ENCODE measurements at regions not wholly inside any gene's neighbourhood (a gene's known extent, or its start where the extent isn't known, plus 50 kb on each side); places are given as distances from the start of the nearest gene placed in this dataset.

DNA sequence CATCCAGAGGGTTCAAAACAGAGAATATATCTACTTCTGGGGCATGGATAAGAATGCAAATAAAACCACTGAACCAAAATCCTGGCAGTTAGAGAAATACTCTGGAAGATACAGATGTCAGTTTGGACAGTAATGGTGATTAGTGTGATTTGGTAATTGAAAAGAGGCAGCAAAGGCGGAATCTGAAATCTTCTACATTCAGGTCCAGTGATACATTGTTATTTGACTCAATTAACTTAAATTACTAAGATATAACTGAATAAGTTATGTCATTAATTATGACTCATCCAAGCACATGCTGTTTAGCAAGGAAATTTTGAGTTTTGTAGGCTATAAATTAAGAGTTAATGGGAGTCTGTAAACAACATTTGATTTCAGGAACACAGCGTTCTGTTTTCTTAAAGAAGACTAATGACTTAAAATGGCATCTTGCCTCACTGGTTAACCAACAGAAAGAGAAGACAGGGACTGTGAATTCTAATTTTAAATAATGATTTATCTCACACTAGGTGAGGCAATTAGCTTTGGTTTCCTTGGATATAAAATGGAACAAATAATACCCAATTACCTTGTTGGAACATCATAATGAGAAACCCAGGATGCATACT lies 937.1 kb downstream of the PDHA2 start:
- no peak for ATAC-seq
- H3K4me1 ChIP-seq (ENCODE audit: control insufficient read depth, insufficient read depth, low read length) = no peaks in the 10 kb centered on the region
- CTCF ChIA-PET = no interaction called here

DNA sequence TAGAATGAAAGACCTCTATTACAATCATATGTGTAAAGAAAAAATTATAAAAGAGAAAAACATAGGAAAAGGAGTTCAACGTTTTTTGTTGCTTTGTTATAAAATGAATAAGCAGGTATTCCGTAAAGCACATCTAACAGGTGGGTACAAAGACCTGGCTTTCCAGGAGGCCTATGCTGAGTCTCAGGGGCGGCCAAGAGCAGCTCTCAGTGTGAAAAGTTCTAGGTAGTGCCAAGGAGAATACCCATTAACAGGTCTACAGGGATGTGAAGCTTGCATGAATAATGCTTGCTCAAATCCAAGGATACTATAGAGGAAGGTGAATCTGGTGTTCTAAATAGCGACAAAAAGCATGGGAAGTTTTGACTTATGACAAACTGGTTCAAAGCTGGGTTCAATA lies 944.4 kb downstream of the PDHA2 start:
- ATAC-seq = no peak

More for the DNA sequence above, 937.1 kb downstream of the PDHA2 start:
- in situ Hi-C loops (cut with HindIII; ENCODE audit: low pct_unique_long_range_greater_than_20kb, low sequenced_read_pairs) (no loop called here), intact Hi-C loops (cut with micrococcal nuclease; ENCODE audit: unreplicated experiment) (no loop called here)
- BruUV-seq (replicated peaks) = no TSS peak
- Histone ChIP-seq H3K27ac (ENCODE audit: low read length) (no peak overlapping the region), H3K36me3 (ENCODE audit: control insufficient read depth, insufficient read depth, low read length) (no peaks in the 10 kb centered on the region), H3K4me3 (ENCODE audit: low read depth in 2 of 2, low read length in 2 of 2) (no peak overlapping the region), H3K27me3 (ENCODE audit: control insufficient read depth, insufficient read depth, low read length) (no peaks in the 10 kb centered on the region), H3K9me3 (ENCODE audit: control insufficient read depth, insufficient read depth, low read depth, low read length) (no peaks in the 10 kb centered on the region)
- TF ChIP-seq TCF7L2 (IDR thresholded peaks at IDR 0.05; ENCODE audit: low read depth, low read length) (no peak), SIN3A (IDR thresholded peaks at IDR 0.05; ENCODE audit: borderline replicate concordance, insufficient read depth, low read depth, low read length) (no peak), POLR2AphosphoS5 (IDR thresholded peaks at IDR 0.05; ENCODE audit: low read depth, low read length) (no peak)
- TF ChIP-seq, protein P1, sequence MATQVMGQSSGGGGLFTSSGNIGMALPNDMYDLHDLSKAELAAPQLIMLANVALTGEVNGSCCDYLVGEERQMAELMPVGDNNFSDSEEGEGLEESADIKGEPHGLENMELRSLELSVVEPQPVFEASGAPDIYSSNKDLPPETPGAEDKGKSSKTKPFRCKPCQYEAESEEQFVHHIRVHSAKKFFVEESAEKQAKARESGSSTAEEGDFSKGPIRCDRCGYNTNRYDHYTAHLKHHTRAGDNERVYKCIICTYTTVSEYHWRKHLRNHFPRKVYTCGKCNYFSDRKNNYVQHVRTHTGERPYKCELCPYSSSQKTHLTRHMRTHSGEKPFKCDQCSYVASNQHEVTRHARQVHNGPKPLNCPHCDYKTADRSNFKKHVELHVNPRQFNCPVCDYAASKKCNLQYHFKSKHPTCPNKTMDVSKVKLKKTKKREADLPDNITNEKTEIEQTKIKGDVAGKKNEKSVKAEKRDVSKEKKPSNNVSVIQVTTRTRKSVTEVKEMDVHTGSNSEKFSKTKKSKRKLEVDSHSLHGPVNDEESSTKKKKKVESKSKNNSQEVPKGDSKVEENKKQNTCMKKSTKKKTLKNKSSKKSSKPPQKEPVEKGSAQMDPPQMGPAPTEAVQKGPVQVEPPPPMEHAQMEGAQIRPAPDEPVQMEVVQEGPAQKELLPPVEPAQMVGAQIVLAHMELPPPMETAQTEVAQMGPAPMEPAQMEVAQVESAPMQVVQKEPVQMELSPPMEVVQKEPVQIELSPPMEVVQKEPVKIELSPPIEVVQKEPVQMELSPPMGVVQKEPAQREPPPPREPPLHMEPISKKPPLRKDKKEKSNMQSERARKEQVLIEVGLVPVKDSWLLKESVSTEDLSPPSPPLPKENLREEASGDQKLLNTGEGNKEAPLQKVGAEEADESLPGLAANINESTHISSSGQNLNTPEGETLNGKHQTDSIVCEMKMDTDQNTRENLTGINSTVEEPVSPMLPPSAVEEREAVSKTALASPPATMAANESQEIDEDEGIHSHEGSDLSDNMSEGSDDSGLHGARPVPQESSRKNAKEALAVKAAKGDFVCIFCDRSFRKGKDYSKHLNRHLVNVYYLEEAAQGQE (IDR thresholded peaks at IDR 0.05; ENCODE audit: insufficient read depth in 1 of 2, low read depth in 2 of 2, low read length in 1 of 2) = no peak
- TF ChIP-seq, protein P2, sequence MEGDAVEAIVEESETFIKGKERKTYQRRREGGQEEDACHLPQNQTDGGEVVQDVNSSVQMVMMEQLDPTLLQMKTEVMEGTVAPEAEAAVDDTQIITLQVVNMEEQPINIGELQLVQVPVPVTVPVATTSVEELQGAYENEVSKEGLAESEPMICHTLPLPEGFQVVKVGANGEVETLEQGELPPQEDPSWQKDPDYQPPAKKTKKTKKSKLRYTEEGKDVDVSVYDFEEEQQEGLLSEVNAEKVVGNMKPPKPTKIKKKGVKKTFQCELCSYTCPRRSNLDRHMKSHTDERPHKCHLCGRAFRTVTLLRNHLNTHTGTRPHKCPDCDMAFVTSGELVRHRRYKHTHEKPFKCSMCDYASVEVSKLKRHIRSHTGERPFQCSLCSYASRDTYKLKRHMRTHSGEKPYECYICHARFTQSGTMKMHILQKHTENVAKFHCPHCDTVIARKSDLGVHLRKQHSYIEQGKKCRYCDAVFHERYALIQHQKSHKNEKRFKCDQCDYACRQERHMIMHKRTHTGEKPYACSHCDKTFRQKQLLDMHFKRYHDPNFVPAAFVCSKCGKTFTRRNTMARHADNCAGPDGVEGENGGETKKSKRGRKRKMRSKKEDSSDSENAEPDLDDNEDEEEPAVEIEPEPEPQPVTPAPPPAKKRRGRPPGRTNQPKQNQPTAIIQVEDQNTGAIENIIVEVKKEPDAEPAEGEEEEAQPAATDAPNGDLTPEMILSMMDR (IDR thresholded peaks at IDR 0.05) = no peak
- POLR2A ChIA-PET = no interaction called here
- DNase-seq (ENCODE audit: low read depth, low spot score) = no peak

More for the DNA sequence above, 944.4 kb downstream of the PDHA2 start:
- no peaks in the 10 kb centered on the region for H3K4me1 ChIP-seq (ENCODE audit: control insufficient read depth, insufficient read depth, low read length)
- TF ChIP-seq, protein P1 (IDR thresholded peaks at IDR 0.05; ENCODE audit: insufficient read depth in 1 of 2, low read depth in 2 of 2, low read length in 1 of 2) = no peak
- TF ChIP-seq POLR2AphosphoS5 (IDR thresholded peaks at IDR 0.05; ENCODE audit: low read depth, low read length) = no peak
- no peak for TF ChIP-seq SIN3A (IDR thresholded peaks at IDR 0.05; ENCODE audit: borderline replicate concordance, insufficient read depth, low read depth, low read length)
- no peak for TF ChIP-seq TCF7L2 (IDR thresholded peaks at IDR 0.05; ENCODE audit: low read depth, low read length)
- TF ChIP-seq, protein P2 (IDR thresholded peaks at IDR 0.05) = no peak
- CTCF ChIA-PET = no interaction called here
- in situ Hi-C loops (cut with HindIII; ENCODE audit: low pct_unique_long_range_greater_than_20kb, low sequenced_read_pairs) = no loop called here
- no peak for DNase-seq (ENCODE audit: low read depth, low spot score)
- no peaks in the 10 kb centered on the region for H3K36me3 ChIP-seq (ENCODE audit: control insufficient read depth, insufficient read depth, low read length)
- intact Hi-C loops (cut with micrococcal nuclease; ENCODE audit: unreplicated experiment) = no loop called here
- no peaks in the 10 kb centered on the region for H3K27me3 ChIP-seq (ENCODE audit: control insufficient read depth, insufficient read depth, low read length)
- POLR2A ChIA-PET = no interaction called here
- BruUV-seq (replicated peaks) = no TSS peak
- H3K27ac ChIP-seq (ENCODE audit: low read length) = no peak overlapping the region
- no peaks in the 10 kb centered on the region for H3K9me3 ChIP-seq (ENCODE audit: control insufficient read depth, insufficient read depth, low read depth, low read length)
- H3K4me3 ChIP-seq (ENCODE audit: low read depth in 2 of 2, low read length in 2 of 2) = no peak overlapping the region

Measured in Panc1 (cell line).